ENCODE measurements at regions not wholly inside any gene's neighbourhood (a gene's known extent, or its start where the extent isn't known, plus 50 kb on each side); places are given as distances from the start of the nearest gene placed in this dataset.
"Not testable (repeated sequence)": the region's sequence is repeated elsewhere in the genome, so short reads cannot be mapped to it uniquely, and the experiment has no call there.

DNA sequence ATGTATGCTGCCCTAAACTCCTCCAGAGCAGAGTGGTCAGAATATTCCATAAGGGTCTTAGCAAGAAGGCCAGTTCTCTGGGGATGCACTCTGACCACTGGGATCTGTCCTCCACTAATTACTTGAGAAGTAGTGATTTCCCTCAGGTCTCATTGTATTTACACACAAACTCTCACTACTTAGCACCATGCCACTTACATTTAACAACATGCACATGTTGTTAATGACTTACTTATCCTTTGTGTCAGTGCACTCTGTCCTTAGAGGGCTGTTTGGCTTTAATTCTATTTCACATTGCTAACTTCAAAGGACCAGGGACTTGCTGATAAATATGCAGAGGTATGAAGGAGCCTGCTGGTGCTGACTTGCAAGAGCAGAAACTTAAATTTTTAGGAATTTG lies 1415.5 kb upstream of the ACVR2A start:
- DNase-seq: no peak

DNA sequence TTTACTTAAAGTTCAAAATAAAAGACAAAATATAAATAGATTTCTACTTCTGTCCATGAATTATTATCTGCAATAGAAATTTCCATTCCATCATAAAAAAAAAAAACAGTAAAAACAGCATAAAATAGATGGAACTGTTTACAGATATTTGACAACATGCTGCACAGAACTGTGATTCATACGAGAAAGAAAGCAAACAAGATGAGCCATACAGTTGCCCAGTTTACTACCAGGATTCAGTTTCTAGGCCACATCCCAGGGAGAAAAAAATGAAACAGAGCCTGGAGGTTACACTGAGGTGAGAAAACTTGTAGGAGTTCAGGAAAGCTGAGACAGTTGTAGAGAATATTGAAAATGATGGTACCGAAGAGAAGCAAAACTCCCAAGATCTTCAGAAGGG lies 1426.9 kb upstream of the ACVR2A start:
- no peak for DNase-seq

- DNase-seq: no peak
These were observed 1429.5 kb upstream of the ACVR2A start for GRCh38 chr2:146415291-146415690.

DNA sequence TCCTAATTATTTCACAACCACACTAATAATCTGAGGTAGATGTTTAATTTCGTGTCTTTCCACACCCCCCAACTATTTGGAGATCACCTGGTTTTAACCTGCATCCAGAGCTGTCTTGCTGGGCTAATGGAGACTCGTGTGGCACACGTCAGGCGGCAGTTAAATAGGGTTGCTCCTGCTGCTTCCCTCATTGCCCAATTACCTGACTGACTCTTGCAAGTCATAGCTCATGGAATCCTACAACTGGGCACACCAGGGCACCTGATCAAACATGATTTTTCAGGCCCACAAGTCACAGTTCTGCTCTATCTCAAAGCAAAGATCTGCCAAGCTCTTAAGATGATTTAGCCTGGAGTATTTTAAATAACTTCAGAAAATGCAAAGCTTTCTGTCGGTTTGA lies 1430.4 kb upstream of the ACVR2A start:
- no peak for DNase-seq

DNA sequence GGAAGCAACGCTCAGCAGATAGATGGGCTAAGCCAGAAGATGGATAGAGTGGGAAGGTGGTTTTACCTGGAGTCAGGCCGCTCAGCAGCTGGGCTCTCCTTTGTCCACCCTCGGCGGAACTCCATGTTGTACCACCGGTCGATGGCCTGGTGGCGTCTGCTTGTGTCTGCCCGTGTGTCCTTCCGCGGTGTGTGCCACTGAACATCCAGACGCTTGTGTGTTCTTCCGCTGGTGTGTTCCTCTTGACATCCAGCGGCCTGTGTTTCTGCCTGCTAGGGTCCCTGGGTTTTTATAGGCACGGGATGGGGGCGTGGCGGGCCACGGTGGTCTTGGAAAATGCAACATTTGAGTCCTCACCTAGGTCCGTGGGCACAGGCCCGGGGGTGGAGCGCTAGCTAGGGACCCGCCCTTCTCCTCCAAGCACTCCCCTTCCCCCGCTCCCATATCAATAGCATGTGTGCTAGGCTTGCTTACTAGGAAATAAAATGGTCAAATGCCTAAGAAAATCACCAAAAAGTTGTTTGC lies 1431.7 kb upstream of the ACVR2A start:
- no peak for DNase-seq

DNA sequence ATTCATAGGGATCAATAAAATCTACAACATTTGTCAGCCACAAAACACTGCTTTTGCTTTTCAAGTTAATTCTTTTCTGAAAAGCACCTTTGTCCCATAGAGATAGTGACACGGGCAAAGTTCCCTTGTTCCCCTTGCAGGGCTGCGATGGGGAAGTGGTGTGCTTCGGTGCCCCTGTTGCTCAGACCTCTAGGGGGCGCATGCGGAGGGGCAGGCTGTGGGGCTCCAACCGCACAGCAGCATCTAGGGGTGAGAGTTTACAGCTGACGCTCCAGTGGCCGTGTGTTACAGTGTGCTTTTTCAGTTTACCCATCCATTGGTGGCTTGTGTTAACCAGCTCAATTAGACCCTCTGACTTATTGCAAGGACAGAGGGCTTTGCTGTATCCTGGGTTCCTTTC lies 1432.2 kb upstream of the ACVR2A start:
- no peak for DNase-seq

DNA sequence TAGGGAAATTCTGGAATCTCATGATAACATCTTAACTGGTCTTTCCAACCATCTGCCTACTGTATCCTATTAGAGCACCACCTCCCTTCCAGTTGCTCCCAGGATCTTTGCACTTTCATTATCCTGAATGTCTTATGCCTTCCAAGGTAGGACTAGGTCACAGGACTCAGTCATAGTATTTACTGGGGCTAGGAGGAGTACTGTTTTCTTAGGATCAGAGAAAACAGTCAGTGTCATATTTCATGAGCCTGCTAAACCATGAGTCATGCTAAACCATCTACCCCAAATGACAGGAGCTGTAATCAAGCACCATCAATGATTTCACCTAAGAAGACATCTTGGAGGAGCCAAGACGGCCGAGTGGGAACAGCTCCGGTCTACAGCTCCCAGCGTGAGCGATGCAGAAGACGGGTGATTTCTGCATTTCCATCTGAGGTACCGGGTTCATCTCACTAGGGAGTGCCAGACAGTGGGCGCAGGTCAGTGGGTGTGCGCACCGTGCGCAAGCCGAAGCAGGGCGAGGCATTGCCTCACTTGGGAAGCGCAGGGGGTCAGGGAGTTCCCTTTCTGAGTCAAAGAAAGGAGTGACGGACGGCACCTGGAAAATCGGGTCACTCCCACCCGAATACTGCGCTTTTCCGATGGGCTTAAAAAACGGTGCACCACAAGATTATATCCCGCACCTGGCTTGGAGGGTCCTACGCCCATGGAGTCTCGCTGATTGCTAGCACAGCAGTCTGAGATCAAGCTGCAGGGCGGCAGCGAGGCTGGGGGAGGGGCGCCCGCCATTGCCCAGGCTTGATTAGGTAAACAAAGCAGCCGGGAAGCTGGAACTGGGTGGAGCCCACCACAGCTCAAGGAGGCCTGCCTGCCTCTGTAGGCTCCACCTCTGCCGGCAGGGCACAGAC lies 1439.2 kb upstream of the ACVR2A start:
- DNase-seq: not testable (repeated sequence)

- DNase-seq: not testable (repeated sequence)
These were observed 1441.2 kb upstream of the ACVR2A start for GRCh38 chr2:146403546-146404160.

DNA sequence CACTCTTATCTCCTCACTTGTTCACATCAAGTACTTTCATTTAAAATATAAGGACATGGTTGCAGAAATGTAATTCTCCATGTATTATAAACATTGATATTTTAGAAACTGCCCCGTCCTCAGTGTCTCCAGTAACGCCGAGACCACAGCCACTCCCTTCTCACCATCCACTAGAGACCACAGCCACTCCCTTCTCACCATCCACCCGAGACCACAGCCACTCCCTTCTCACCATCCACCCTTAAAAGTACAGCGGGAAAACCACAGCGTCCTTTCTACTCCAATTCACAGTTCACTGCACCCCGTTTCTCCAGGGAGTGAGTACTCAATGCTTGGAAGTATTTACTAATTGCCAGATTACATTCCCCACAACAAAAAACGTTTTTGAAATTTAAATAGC lies 1452.2 kb upstream of the ACVR2A start:
- DNase-seq: no peak

GRCh38 chr2:146392186-146392585 lies 1452.6 kb upstream of the ACVR2A start:
- no peak for DNase-seq

DNA sequence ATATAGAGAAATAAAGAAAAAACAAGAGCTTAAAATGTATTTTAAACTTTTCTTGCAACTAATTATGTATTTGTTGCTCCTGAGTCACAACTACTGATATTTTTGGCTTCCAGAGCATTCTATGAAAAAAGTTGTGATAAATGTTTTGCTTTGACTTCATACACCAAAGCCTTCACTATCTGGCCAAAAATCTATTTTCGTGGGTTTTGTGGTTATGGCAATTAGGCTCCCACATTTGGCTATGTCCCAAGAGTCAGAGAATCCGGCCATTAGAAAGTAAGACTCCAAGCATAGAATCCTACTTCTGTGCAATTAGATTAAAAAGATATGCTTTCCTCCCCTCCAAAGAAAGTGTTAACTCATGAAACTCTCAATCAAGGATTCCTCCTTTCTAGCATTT lies 1456.1 kb upstream of the ACVR2A start:
- no peak for DNase-seq

DNA sequence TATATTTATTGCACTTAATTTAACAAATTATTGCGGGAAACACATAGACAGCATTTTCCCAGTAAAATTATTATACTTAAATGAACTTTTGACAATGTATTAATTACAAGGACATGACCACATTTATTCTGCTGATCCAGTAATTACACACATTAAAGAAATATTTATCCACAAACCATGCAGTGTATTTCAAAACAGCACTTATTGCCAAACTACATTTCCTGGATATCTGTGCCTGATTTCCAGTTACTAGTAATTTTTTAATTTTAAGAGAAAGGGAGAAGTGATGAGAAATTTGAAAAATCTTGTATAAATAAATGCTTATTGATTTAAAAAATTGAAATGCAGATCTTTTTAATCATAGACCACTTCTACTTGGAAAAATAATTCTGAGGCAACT lies 1458.7 kb upstream of the ACVR2A start:
- no peak for DNase-seq

DNA sequence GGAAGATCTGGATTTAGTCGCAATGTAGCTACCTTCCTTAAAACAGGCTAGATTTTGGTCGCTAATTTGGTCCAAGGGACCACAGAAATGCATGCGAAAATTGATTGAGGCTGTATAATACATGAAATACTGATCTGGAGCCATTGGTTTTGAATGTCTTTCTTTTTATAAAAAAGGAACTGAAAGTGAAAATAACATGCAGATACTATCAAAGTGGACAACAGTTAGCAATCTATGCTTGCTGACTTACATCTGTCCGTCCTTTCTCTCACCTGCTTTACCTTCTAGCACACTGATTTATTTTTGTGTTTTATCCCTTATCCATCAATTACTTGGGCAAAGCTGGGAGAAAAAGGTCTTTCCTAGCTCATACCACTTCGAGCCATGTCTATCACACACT lies 1459.8 kb upstream of the ACVR2A start:
- no peak for DNase-seq

- no peak for DNase-seq
These were observed 1468.2 kb upstream of the ACVR2A start for GRCh38 chr2:146376511-146377064.

DNA sequence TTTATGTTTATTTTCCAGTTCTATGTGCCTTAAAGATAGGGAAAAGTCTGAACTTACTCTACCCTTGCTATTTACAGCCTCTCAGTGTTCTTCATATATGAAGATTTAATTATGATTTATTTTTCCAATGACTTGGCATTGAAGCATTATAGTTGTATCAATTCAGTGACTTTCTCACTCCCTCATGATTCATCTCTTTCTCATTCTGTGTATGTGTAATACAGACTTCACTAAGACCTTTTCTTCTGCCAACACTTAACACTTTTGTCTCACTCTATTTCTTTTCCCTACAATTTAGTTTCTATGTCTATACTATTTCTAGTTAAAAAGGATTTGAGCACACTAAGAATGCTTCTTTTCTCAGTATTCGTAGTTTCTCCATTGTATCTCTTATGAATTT lies 1470.3 kb upstream of the ACVR2A start:
- no peak for DNase-seq

GRCh38 chr2:146371364-146371763 lies 1473.5 kb upstream of the ACVR2A start:
- not testable (repeated sequence) for DNase-seq

DNA sequence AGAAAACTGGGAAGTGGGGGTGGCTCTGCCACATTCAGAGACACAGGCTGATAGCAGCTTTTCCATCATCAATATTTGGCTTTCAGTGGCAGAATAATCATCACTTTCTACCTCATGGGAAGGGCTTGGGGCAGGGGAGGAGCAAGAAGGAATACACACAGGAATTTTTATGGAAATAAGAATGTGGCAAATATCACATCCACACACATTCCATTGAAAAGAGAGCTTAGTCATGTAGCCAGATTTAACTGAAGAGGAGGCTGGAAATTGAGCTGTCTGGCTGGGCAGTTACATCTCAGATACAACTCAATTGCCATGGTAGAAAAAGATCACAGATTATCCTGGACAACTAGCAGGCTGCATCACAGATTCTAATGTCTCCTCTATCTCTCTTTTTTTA lies 1474.0 kb upstream of the ACVR2A start:
- DNase-seq: no peak

- DNase-seq: no peak
These were observed 1478.6 kb upstream of the ACVR2A start for GRCh38 chr2:146366276-146366675.

- no peak for DNase-seq
These were observed 1479.8 kb upstream of the ACVR2A start for GRCh38 chr2:146365041-146365440.

DNA sequence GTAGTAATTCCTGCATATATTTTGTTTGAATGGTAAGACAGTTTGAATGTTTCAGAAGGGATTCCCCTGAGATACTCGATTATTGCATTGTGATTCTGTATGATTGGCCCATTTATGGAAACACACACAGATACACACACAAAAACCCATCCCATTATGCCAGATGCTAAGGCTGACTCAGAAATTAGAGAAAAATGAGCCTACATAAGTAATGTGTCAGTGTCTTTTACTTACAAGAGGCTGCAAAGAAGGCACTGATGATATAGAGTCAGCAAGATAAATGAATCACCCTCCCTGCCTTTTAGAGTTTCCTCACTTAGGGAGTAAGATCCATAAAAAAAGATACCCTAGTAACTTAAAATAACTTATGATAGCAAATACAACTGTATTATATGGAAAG lies 1481.1 kb upstream of the ACVR2A start:
- no peak for DNase-seq

- no peak for DNase-seq
These were observed 1493.1 kb upstream of the ACVR2A start for GRCh38 chr2:146351689-146352088.

DNA sequence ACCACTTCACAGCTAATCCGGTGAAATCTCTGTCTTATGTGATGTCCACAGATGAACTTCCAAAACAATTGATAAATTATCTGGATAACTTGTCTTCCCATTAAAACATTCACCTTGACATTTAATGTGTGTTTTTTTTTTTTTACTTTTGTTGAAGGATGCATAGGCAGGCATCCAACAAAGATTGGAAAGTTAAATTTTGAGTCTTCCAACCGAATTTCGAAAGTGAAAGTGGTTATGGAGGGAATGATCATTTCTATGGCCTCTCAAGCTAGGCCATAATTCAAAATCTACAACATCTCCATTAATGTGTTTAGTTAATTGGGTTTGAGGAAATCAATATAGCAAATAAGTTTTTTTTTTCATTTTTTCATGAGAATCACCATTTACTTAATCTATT lies 1495.5 kb upstream of the ACVR2A start:
- DNase-seq: no peak

DNA sequence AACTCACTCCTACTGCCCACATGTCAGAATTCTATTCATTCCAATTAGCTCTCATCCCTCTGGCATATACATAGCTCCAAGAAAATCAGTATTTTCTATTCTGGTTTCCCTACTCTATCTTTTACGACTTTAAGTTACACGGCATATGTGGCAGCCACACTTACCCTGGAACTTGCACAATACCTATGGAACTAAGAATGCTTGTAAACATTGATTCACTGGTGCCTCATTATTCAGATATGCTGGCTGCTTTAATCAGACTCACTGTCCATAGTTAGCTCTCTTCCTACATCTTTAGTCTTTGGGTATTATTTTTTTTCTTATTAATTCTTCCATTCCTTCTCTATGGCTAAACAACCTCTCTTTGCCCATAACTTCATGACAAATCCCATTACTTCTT lies 1519.9 kb upstream of the ACVR2A start:
- DNase-seq: no peak

DNA sequence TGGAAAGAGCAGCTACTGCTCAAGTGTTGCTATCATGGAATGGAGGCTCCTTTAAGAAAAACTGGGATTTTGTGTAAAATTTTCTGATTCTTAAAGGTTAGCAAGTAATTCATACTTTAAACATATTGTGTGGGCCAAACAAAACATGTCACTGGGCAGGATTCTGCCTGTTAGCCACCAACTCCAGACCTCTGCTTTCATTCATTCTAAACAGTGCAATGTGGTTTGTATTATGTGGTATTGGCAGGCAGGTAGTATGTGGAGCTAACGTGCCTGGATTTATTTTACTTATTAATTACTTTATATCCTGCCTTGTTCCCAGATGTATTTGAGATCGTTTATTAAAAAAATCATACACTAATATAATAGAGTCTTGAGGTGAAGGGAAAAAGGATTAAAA lies 1521.3 kb upstream of the ACVR2A start:
- DNase-seq: no peak
